Activated CD8-positive, alpha-beta T cell treated with anti-CD3 and anti-CD28 coated beads for 36 hours (primary cell): ENCODE measurements at regions not wholly inside any gene's neighbourhood (a gene's known extent, or its start where the extent isn't known, plus 50 kb on each side); places are given as distances from the start of the nearest gene placed in this dataset.

Source experiments
- ATAC-seq: fragments of 200-7000 bp; cut with Tn5 transposase; one replicate; pipeline ENCODE4 v1.10.0; 2021; ENCODE audit warnings: mild to moderate bottlenecking, moderate library complexity
- CTCF ChIA-PET: fragments of 350-600 bp; sonication (Branson Sonifier 250); formaldehyde crosslinking; loops from one replicate; lab custom pipeline; 2021; ENCODE audit warnings: antibody characterized with exemption; lab: Charles Lee
- POLR2A ChIA-PET: fragments of 350-600 bp; sonication (Branson Sonifier 250); formaldehyde crosslinking; loops from one replicate; lab custom pipeline; 2021; ENCODE audit warnings: antibody characterized with exemption; lab: Charles Lee
- DNase-seq: peaks from one replicate; pipeline ENCODE4 v3.0.0-alpha.2; 2020
- H3K27ac Mint-ChIP-seq: one replicate; pipeline ENCODE4 v1.8.0; 2021; ENCODE audit warnings: mild to moderate bottlenecking, mixed read lengths
- H3K27me3 Mint-ChIP-seq: one replicate; pipeline ENCODE4 v1.8.0; 2021; ENCODE audit warnings: mixed read lengths
- H3K36me3 Mint-ChIP-seq: one replicate; pipeline ENCODE4 v1.8.0; 2021; ENCODE audit warnings: low read depth, mixed read lengths
- H3K4me1 Mint-ChIP-seq: one replicate; pipeline ENCODE4 v1.8.0; 2021; ENCODE audit warnings: low read depth, mixed read lengths
- H3K4me3 Mint-ChIP-seq: one replicate; pipeline ENCODE4 v1.8.0; 2021; ENCODE audit warnings: mild to moderate bottlenecking, moderate library complexity, mixed read lengths
- H3K9me3 Mint-ChIP-seq: one replicate; pipeline ENCODE4 v1.8.0; 2021; ENCODE audit warnings: mixed read lengths
- intact Hi-C: fragments of 100-400 bp; cut with micrococcal nuclease; formaldehyde crosslinking; loops from one replicate; pipeline ENCODE4 v1.10.0; 2022
- TF ChIP-seq, protein P1 (sequence below): fragments of 200-600 bp; IDR thresholded peaks from one replicate; pipeline ENCODE4 v1.8.0; 2022; ENCODE audit warnings: antibody characterized with exemption, mild to moderate bottlenecking

- Mint-ChIP-seq H3K4me1 (no peaks in the 10 kb centered on the region), H3K4me3 (no peak overlapping the region), H3K9me3 (peaks cover 3% of the 10 kb centered on the region), H3K27ac (no peak overlapping the region), H3K27me3 (no peaks in the 10 kb centered on the region), H3K36me3 (no peaks in the 10 kb centered on the region)
- POLR2A ChIA-PET: no interaction called here
- CTCF ChIA-PET: no interaction called here
- intact Hi-C loops: no loop called here
- DNase-seq (no peak), ATAC-seq (no peak)
- TF ChIP-seq, protein P1, sequence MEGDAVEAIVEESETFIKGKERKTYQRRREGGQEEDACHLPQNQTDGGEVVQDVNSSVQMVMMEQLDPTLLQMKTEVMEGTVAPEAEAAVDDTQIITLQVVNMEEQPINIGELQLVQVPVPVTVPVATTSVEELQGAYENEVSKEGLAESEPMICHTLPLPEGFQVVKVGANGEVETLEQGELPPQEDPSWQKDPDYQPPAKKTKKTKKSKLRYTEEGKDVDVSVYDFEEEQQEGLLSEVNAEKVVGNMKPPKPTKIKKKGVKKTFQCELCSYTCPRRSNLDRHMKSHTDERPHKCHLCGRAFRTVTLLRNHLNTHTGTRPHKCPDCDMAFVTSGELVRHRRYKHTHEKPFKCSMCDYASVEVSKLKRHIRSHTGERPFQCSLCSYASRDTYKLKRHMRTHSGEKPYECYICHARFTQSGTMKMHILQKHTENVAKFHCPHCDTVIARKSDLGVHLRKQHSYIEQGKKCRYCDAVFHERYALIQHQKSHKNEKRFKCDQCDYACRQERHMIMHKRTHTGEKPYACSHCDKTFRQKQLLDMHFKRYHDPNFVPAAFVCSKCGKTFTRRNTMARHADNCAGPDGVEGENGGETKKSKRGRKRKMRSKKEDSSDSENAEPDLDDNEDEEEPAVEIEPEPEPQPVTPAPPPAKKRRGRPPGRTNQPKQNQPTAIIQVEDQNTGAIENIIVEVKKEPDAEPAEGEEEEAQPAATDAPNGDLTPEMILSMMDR: no peak
Observed at GRCh38 chr4:44848466-44848865, 122.1 kb upstream of the GNPDA2 start.

DNA sequence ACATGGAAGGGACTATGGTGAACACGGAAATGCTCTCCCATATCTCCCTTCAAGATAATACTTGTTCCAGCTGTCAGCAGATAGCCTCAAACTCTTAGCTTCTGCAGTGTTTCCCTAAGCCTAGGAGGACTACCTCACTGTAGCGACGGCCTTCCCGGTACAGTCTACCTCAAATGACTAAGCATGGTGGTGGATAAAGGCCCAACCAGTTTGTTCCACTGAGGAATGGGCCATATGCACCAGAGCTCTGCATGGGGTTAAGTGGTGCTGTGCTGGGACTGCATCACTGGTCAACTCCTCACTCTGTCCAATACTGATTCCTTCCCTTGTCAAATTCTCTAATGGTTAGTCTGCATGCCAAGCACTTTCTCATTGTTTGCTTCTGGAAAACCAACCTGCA is 119.6 kb upstream of the GNPDA2 start:
- ATAC-seq: no peak
- no peak for DNase-seq
- POLR2A ChIA-PET: interaction anchor here (0.6 to 1.0 kb wide), 2 partner anchors 14 to 25 kb away, joined by 3 read pairs; no protein-coding TSS in a partner anchor
- Mint-ChIP-seq H3K27me3 (no peaks in the 10 kb centered on the region), H3K4me1 (no peaks in the 10 kb centered on the region), H3K27ac (no peak overlapping the region), H3K36me3 (no peaks in the 10 kb centered on the region), H3K4me3 (no peak overlapping the region), H3K9me3 (peaks cover 2% of the 10 kb centered on the region)
- TF ChIP-seq, protein P1: no peak
- CTCF ChIA-PET: no interaction called here
- intact Hi-C loops: no loop called here

GRCh38 chr4:44845309-44845708 is 119.0 kb upstream of the GNPDA2 start:
- ChIA-PET CTCF (no interaction called here), POLR2A (interaction anchor here (1.0 kb wide), 1 partner anchor 25 kb away, joined by 3 read pairs; no protein-coding TSS in a partner anchor)
- no peak for DNase-seq
- intact Hi-C loops: no loop called here
- Mint-ChIP-seq H3K36me3 (no peaks in the 10 kb centered on the region), H3K4me1 (no peaks in the 10 kb centered on the region), H3K27me3 (no peaks in the 10 kb centered on the region), H3K27ac (no peak overlapping the region), H3K9me3 (no peaks in the 10 kb centered on the region), H3K4me3 (no peak overlapping the region)
- TF ChIP-seq, protein P1: no peak
- ATAC-seq: no peak

DNA sequence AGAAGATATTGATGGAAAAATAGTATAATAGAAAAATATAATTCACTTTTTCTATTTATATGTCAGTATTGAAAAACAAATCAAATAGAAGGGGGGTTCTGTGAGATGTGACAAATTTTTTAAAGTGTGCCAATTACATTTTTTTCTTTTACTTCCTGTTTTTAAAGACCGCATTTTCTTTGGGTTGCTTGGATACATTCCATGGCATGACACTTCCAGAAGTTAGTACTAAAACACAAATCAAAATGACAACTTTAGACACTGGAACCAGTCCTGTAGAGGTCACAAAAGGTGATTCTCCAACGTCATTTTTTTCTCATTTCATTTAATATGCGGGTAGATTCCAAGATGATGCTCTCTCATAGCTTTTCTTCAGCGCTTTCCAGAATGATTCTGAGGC is 116.2 kb upstream of the GNPDA2 start:
- ChIA-PET CTCF (no interaction called here), POLR2A (no interaction called here)
- Mint-ChIP-seq H3K36me3 (no peaks in the 10 kb centered on the region), H3K9me3 (no peaks in the 10 kb centered on the region), H3K4me3 (no peak overlapping the region), H3K27me3 (no peaks in the 10 kb centered on the region), H3K4me1 (no peaks in the 10 kb centered on the region), H3K27ac (no peak overlapping the region)
- TF ChIP-seq, protein P1: no peak
- DNase-seq (no peak), ATAC-seq (no peak)
- intact Hi-C loops: no loop called here

DNA sequence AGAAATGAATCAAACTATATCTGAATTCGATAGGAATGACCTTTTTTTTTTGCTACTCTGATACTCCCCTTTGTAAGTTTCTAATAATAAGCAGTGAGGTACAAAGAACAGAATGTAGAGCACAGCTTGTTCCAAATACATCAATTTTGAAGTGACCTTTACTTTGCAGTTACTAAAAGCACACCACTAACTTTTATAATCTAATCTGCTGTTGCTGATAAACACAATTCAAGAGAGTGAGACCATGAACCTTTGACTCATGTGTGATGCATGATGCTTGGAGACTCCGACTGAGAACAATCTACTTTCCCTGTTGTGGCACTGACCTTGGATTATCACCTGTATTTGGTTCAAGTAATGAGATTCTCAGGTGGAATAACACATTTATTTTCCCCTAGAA is 91.6 kb upstream of the GNPDA2 start:
- no peaks in the 10 kb centered on the region for H3K4me1 Mint-ChIP-seq
- intact Hi-C loops: no loop called here
- no peaks in the 10 kb centered on the region for H3K36me3 Mint-ChIP-seq
- H3K27me3 Mint-ChIP-seq: peaks cover 1% of the 10 kb centered on the region
- ChIA-PET POLR2A (interaction anchor here (0.8 kb wide), 1 partner anchor 17 kb away, joined by 3 read pairs; no protein-coding TSS in a partner anchor), CTCF (no interaction called here)
- no peak overlapping the region for H3K27ac Mint-ChIP-seq
- no peak overlapping the region for H3K4me3 Mint-ChIP-seq
- TF ChIP-seq, protein P1: no peak
- peaks cover 9% of the 10 kb centered on the region for H3K9me3 Mint-ChIP-seq
- DNase-seq: no peak
- ATAC-seq: no peak
